IMR-90 (cell line): ENCODE measurements at regions not wholly inside any gene's neighbourhood (a gene's known extent, or its start where the extent isn't known, plus 50 kb on each side); places are given as distances from the start of the nearest gene placed in this dataset.

Experiments used
- ATAC-seq: fragments of 200-7000 bp; cut with Tn5 transposase; 2 replicates; pipeline ENCODE4 v1.9.1; 2020; ENCODE audit warnings: low read depth, mild to moderate bottlenecking, moderate library complexity
- BruUV-seq: library from RNA; stranded (reverse); fragments of 400-500 nt; replicated peaks from 2 replicates; lab custom pipeline; 2021; lab: Mats Ljungman, UMichigan
- CTCF ChIA-PET: fragments of 300-600 bp; formaldehyde crosslinking; extraction: SDS; loops from one replicate; lab custom pipeline; 2021; ENCODE audit warnings: antibody characterized with exemption; lab: Yijun Ruan, JAX
- POLR2A ChIA-PET: fragments of 300-600 bp; sonication (Branson Sonifier 250); formaldehyde crosslinking; loops from one replicate; lab custom pipeline; 2022; ENCODE audit warnings: antibody characterized with exemption; ENCODE audit not compliant: unreplicated experiment; lab: Charles Lee
- DNase-seq: peaks from one replicate; pipeline ENCODE4 v3.0.0; 2013
- H2AFZ ChIP-seq: replicated peaks from 2 replicates; pipeline ENCODE3; 2013; ENCODE audit warnings: low read length, mild to moderate bottlenecking; ENCODE audit not compliant: poor library complexity
- H2AK5ac ChIP-seq: 2 replicates; pipeline ENCODE4 v1.6.1; 2013; ENCODE audit warnings: low read depth, low read length, inconsistent platforms
- H2AK9ac ChIP-seq: replicated peaks from 2 replicates; pipeline ENCODE3; 2013; ENCODE audit warnings: mild to moderate bottlenecking, low read depth, low read length, moderate library complexity; ENCODE audit not compliant: poor library complexity
- H2BK120ac ChIP-seq: 2 replicates; pipeline ENCODE4 v1.6.1; 2013; ENCODE audit warnings: low read depth, low read length, inconsistent platforms
- H2BK15ac ChIP-seq: 3 replicates; pipeline ENCODE4 v1.6.1; 2013; ENCODE audit warnings: low read depth, low read length, inconsistent platforms
- H2BK20ac ChIP-seq: 2 replicates; pipeline ENCODE4 v1.6.1; 2013; ENCODE audit warnings: low read depth, mild to moderate bottlenecking, inconsistent platforms, low read length, moderate library complexity
- H2BK5ac ChIP-seq: 2 replicates; pipeline ENCODE4 v1.6.1; 2013; ENCODE audit warnings: mild to moderate bottlenecking, low read depth, low read length, inconsistent platforms; ENCODE audit not compliant: poor library complexity, severe bottlenecking
- H3K14ac ChIP-seq: replicated peaks from 2 replicates; pipeline ENCODE4 v1.6.1; 2013; ENCODE audit warnings: low read depth, low read length, inconsistent platforms
- H3K18ac ChIP-seq: 2 replicates; pipeline ENCODE4 v1.6.1; 2013; ENCODE audit warnings: low read depth, low read length, control low read depth
- H3K23ac ChIP-seq: 2 replicates; pipeline ENCODE4 v1.6.1; 2013; ENCODE audit warnings: low read depth, low read length, inconsistent platforms
- H3K27ac ChIP-seq: 2 replicates; pipeline ENCODE4 v1.5.1; 2013; ENCODE audit warnings: mild to moderate bottlenecking, control low read depth, low read length; ENCODE audit not compliant: insufficient read depth
- H3K27me3 ChIP-seq: 2 replicates; pipeline ENCODE4 v1.6.1; 2013; ENCODE audit warnings: low read length; ENCODE audit not compliant: control insufficient read depth, insufficient read depth
- H3K36me3 ChIP-seq: 2 replicates; pipeline ENCODE4 v1.6.1; 2013; ENCODE audit warnings: low read length, mixed read lengths; ENCODE audit not compliant: control insufficient read depth, insufficient read depth
- H3K4ac ChIP-seq: 2 replicates; pipeline ENCODE4 v1.6.1; 2013; ENCODE audit warnings: low read depth, low read length, inconsistent platforms
- H3K4me1 ChIP-seq: 2 replicates; pipeline ENCODE4 v1.6.1; 2013; ENCODE audit warnings: low read length, mixed read lengths; ENCODE audit not compliant: control insufficient read depth, insufficient read depth
- H3K4me2 ChIP-seq: 2 replicates; pipeline ENCODE4 v1.6.1; 2013; ENCODE audit warnings: low read depth, mild to moderate bottlenecking, control low read depth, low read length, moderate library complexity
- H3K4me3 ChIP-seq: 2 replicates; pipeline ENCODE4 v1.5.1; 2013; ENCODE audit warnings: low read depth, mild to moderate bottlenecking, control low read depth, low read length, moderate library complexity; ENCODE audit not compliant: insufficient read depth
- H3K56ac ChIP-seq: 2 replicates; pipeline ENCODE4 v1.6.1; 2013; ENCODE audit warnings: low read length, inconsistent platforms; ENCODE audit not compliant: insufficient read depth; ENCODE audit errors: extremely low read depth
- H3K79me1 ChIP-seq, 2 experiments: 2 replicates each; pipeline ENCODE4 v1.6.1; 2013; ENCODE audit warnings: low read length in 2 of 2, inconsistent platforms in 1 of 2, low read depth in 1 of 2
- H3K9ac ChIP-seq: 2 replicates; pipeline ENCODE4 v1.6.1; 2013; ENCODE audit warnings: low read depth, low read length, control low read depth
- H3K9me1 ChIP-seq: 2 replicates; pipeline ENCODE4 v1.6.1; 2013; ENCODE audit warnings: low read length, inconsistent platforms; ENCODE audit not compliant: insufficient read depth
- H3K9me3 ChIP-seq: 2 replicates; pipeline ENCODE4 v1.6.1; 2013; ENCODE audit warnings: low read length; ENCODE audit not compliant: control insufficient read depth, insufficient read depth
- H4K20me1 ChIP-seq: 2 replicates; pipeline ENCODE4 v1.6.1; 2013; ENCODE audit warnings: low read length, inconsistent platforms; ENCODE audit not compliant: insufficient read depth
- H4K5ac ChIP-seq: 2 replicates; pipeline ENCODE4 v1.6.1; 2013; ENCODE audit warnings: mild to moderate bottlenecking, low read depth, low read length, control low read depth
- H4K8ac ChIP-seq, 2 experiments: 2 replicates each; pipeline ENCODE4 v1.6.1; 2013; ENCODE audit warnings: low read depth in 2 of 2, low read length in 2 of 2, control low read depth in 1 of 2, inconsistent platforms in 1 of 2
- H4K91ac ChIP-seq: 2 replicates; pipeline ENCODE4 v1.6.1; 2013; ENCODE audit warnings: low read depth, low read length, inconsistent platforms; ENCODE audit not compliant: insufficient read depth
- BHLHE40 ChIP-seq: fragments of 150-350 bp; IDR thresholded peaks from 2 replicates; pipeline ENCODE4 v1.6.1; 2016; ENCODE audit warnings: mild to moderate bottlenecking, low read depth, low read length
- CEBPB ChIP-seq: IDR thresholded peaks from 2 replicates; pipeline ENCODE4 v1.6.1; 2012; ENCODE audit warnings: low read depth, low read length, improper control_type of control experiment
- CTCF ChIP-seq: conservative IDR thresholded peaks from 2 replicates; pipeline ENCODE4 v1.5.1; 2012; ENCODE audit warnings: mild to moderate bottlenecking, low read depth, low read length, improper control_type of control experiment
- ELK1 ChIP-seq: fragments of 150-350 bp; IDR thresholded peaks from 2 replicates; pipeline ENCODE4 v1.6.1; 2016; ENCODE audit warnings: low read depth, mild to moderate bottlenecking, low read length, moderate library complexity, borderline replicate concordance
- FOS ChIP-seq: fragments of 150-350 bp; IDR thresholded peaks from 2 replicates; pipeline ENCODE4 v1.6.1; 2016; ENCODE audit warnings: low read depth, low read length
- MAZ ChIP-seq: IDR thresholded peaks from 2 replicates; pipeline ENCODE4 v1.6.1; 2012; ENCODE audit warnings: low read depth, mild to moderate bottlenecking, low read length, improper control_type of control experiment, moderate library complexity, borderline replicate concordance
- MXI1 ChIP-seq: IDR thresholded peaks from 2 replicates; pipeline ENCODE4 v1.6.1; 2012; ENCODE audit warnings: low read depth, mild to moderate bottlenecking, low read length, moderate library complexity, borderline replicate concordance
- RAD21 ChIP-seq: IDR thresholded peaks from 2 replicates; pipeline ENCODE4 v1.6.1; 2012; ENCODE audit warnings: low read length, improper control_type of control experiment
- RCOR1 ChIP-seq: IDR thresholded peaks from 2 replicates; pipeline ENCODE4 v1.6.1; 2012; ENCODE audit warnings: mild to moderate bottlenecking, low read length, improper control_type of control experiment; ENCODE audit not compliant: insufficient replicate concordance
- USF2 ChIP-seq: fragments of 150-350 bp; IDR thresholded peaks from 2 replicates; pipeline ENCODE4 v1.6.1; 2017; ENCODE audit warnings: mild to moderate bottlenecking, antibody characterized with exemption, low read length, low read depth
- WGBS, 2 experiments: methylation state at CpG; one replicate each; pipeline versions ENCODE4 v1.1.5 to v1.1.7; 2013; ENCODE audit warnings: missing lambda C conversion rate in 2 of 2; ENCODE audit not compliant: insufficient read length in 1 of 2; ENCODE audit errors: extremely low coverage in 2 of 2; 5-methylcytosine and 5-hydroxymethylcytosine counted together
- dilution Hi-C: fragments of 300-500 bp; cut with HindIII; formaldehyde crosslinking; loops from one replicate; pipeline ENCODE4 v1.14.3; 2018; ENCODE audit warnings: low sequenced_read_pairs; ENCODE audit not compliant: unreplicated experiment
- in situ Hi-C: fragments of 300-500 bp; cut with MboI; formaldehyde crosslinking; loops from 3 replicates; pipeline ENCODE4 v1.14.3; 2019; ENCODE audit warnings: low sequenced_read_pairs, inconsistent platforms, mixed read lengths
- intact Hi-C: fragments of 100-400 bp; cut with micrococcal nuclease; formaldehyde crosslinking; loops from 2 replicates; pipeline ENCODE4 v1.10.0; 2022

GRCh38 chr1:196075621-196076020, 532.6 kb downstream of the KCNT2 start:
- Histone ChIP-seq H3K14ac (no peak overlapping the region), H3K79me1 (no peaks in the 10 kb centered on the region), H3K36me3 (no peaks in the 10 kb centered on the region), H3K4ac (no peak overlapping the region), H3K27ac (no peak overlapping the region), H3K9me1 (no peaks in the 10 kb centered on the region), H4K8ac (no peak overlapping the region), H3K18ac (no peak overlapping the region), H4K20me1 (no peaks in the 10 kb centered on the region), H2AK9ac (no peak overlapping the region), H3K4me3 (no peak overlapping the region), H3K23ac (no peak overlapping the region), H3K9me3 (no peaks in the 10 kb centered on the region), H3K56ac (no peak overlapping the region), H3K4me2 (no peak overlapping the region), H3K27me3 (no peaks in the 10 kb centered on the region), H4K91ac (no peak overlapping the region), H2BK20ac (no peak overlapping the region), H4K5ac (no peak overlapping the region), H2BK5ac (no peak overlapping the region), H2AK5ac (no peak overlapping the region), H3K4me1 (no peaks in the 10 kb centered on the region), H3K9ac (no peak overlapping the region), H2AFZ (no peak overlapping the region), H2BK15ac (no peak overlapping the region), H2BK120ac (no peak overlapping the region)
- POLR2A ChIA-PET: interaction anchor here (0.5 kb wide), 1 partner anchor 493 kb away, joined by 3 read pairs; no protein-coding TSS in a partner anchor
- CTCF ChIA-PET: no interaction called here
- intact Hi-C loops (no loop called here), in situ Hi-C loops (no loop called here), dilution Hi-C loops (no loop called here)
- ATAC-seq: no peak
- BruUV-seq: no TSS peak
- DNase-seq: no peak
- TF ChIP-seq BHLHE40 (no peak), CTCF (no peak), MAZ (no peak), RAD21 (no peak), FOS (no peak), USF2 (no peak), ELK1 (no peak), CEBPB (no peak), RCOR1 (no peak), MXI1 (no peak)
- no CpG with 5 or more reads among the region's 1 CpG for WGBS, 2 experiments
